ENCODE measurements at regions not wholly inside any gene's neighbourhood (a gene's known extent, or its start where the extent isn't known, plus 50 kb on each side); places are given as distances from the start of the nearest gene placed in this dataset.

- no peak for TF ChIP-seq ZKSCAN8 (CRISPR knock-in tag; IDR thresholded peaks at IDR 0.05)
- no peak for TF ChIP-seq ZFP1 (CRISPR knock-in tag; IDR thresholded peaks at IDR 0.05)
- no peak for TF ChIP-seq HES1 (IDR thresholded peaks at IDR 0.05; ENCODE audit: low read depth)
- no peak for TF ChIP-seq RBM39 (optimal IDR thresholded peaks at IDR 0.05; ENCODE audit: low read depth, low read length)
- no peak for TF ChIP-seq ZBTB26 (CRISPR knock-in tag; IDR thresholded peaks at IDR 0.05)
- no peak for TF ChIP-seq CBFA2T3 (IDR thresholded peaks at IDR 0.05)
These were observed 145.1 kb upstream of the MSX1 start (continued) for GRCh38 chr4:4714331-4714730.

- no peaks in the 10 kb centered on the region for H3K4me1 ChIP-seq (replicated peaks in 1 of 2; ENCODE audit: control insufficient read depth in 2 of 2, insufficient read depth in 2 of 2, low read length in 2 of 2)
- DNase-seq (ENCODE audit: extremely low read depth in 1 of 4, low spot score in 3 of 4) (no peak), FAIRE-seq (no peak), ATAC-seq (no peak)
- no peaks in the 10 kb centered on the region for H3K9me3 ChIP-seq (replicated peaks; ENCODE audit: control insufficient read depth, insufficient read depth, low read depth, low read length)
- peaks cover 0 to 9% of the 10 kb centered on the region in 2 experiments; a peak in 1 of 5 replicates for H3K27me3 ChIP-seq (ENCODE audit: control insufficient read depth in 2 of 2, insufficient read depth in 2 of 2, low read length in 2 of 2)
- TF ChIP-seq NCOA1 (IDR thresholded peaks at IDR 0.05; ENCODE audit: low read depth) (no peak), ZNF830 (CRISPR knock-in tag; IDR thresholded peaks at IDR 0.05) (no peak), RBM22 (IDR thresholded peaks at IDR 0.05; ENCODE audit: low read depth, low read length, poor library complexity, severe bottlenecking) (no peak), ZBTB33 (CRISPR knock-in tag; IDR thresholded peaks at IDR 0.05) (no peak), CBFA2T2 (conservative IDR thresholded peaks at IDR 0.05) (no peak), MEF2A (IDR thresholded peaks at IDR 0.05; ENCODE audit: control insufficient read depth, low read depth, low read length) (no peak), KDM4B (IDR thresholded peaks at IDR 0.05; ENCODE audit: borderline replicate concordance in 2 of 2, low read depth in 1 of 2) (no peak), TAF7 (tag; IDR thresholded peaks at IDR 0.05) (no peak), RCOR1 (IDR thresholded peaks at IDR 0.05; ENCODE audit: borderline replicate concordance in 1 of 2, low read depth in 2 of 2, low read length in 2 of 2) (no peak), KDM5B (IDR thresholded peaks at IDR 0.05; ENCODE audit: insufficient replicate concordance, low read depth, low read length) (no peak), TBP (optimal IDR thresholded peaks at IDR 0.05; ENCODE audit: low read depth, low read length) (no peak), RFX5 (IDR thresholded peaks at IDR 0.05; ENCODE audit: low read depth, low read length) (no peak), ZNF324 (CRISPR knock-in tag; IDR thresholded peaks at IDR 0.05) (no peak)
- no peak overlapping the region for H3K4me3 ChIP-seq
- POLR2A ChIA-PET, result no interaction called here
- in situ Hi-C loops (cut with MboI) (no loop called here), intact Hi-C loops (cut with micrococcal nuclease) (no loop called here)
- H3K27ac ChIP-seq (ENCODE audit: extremely low read depth, low read depth, low read length), result no peak overlapping the region
- no peak overlapping the region for H3K4me2 ChIP-seq (ENCODE audit: insufficient read depth, low read length)
- H3K9ac ChIP-seq (ENCODE audit: insufficient read depth in 1 of 2, low read depth in 2 of 2, low read length in 2 of 2), result no peak overlapping the region
- no peak overlapping the region for H2AFZ ChIP-seq (ENCODE audit: low read depth, low read length)
- H3K36me3 ChIP-seq (ENCODE audit: control insufficient read depth, insufficient read depth, low read length), result no peaks in the 10 kb centered on the region
- no peaks in the 10 kb centered on the region for H3K79me2 ChIP-seq (ENCODE audit: control insufficient read depth, insufficient read depth, low read length)
- CTCF ChIA-PET (ENCODE audit: low intra/inter-chr PET ratio), result interaction anchor here (0.6 kb wide), 1 partner anchor 11 kb away, joined by 3 read pairs; no protein-coding TSS in a partner anchor
- WGBS (ENCODE audit: insufficient coverage, low coverage, missing lambda C conversion rate), result 4% methylated on average over 3 of the region's 3 CpGs
- no peaks in the 10 kb centered on the region for H3K9me1 ChIP-seq (ENCODE audit: control insufficient read depth, insufficient read depth, low read length)
- no TSS peak for BruUV-seq (replicated peaks)
- no peaks in the 10 kb centered on the region for H4K20me1 ChIP-seq (replicated peaks; ENCODE audit: control insufficient read depth, insufficient read depth, low read length)
These were observed 146.5 kb upstream of the MSX1 start for GRCh38 chr4:4712800-4713528.

Data from K562 (cell line).